GM12874 (cell line): ENCODE measurements at regions not wholly inside any gene's neighbourhood (a gene's known extent, or its start where the extent isn't known, plus 50 kb on each side); places are given as distances from the start of the nearest gene placed in this dataset.

Experiments
- CTCF ChIP-seq: IDR thresholded peaks from 2 replicates; pipeline ENCODE4 v1.5.1; 2011; ENCODE audit warnings: low read depth, mild to moderate bottlenecking, control low read depth, low read length, moderate library complexity; ENCODE audit not compliant: insufficient read depth

- no peak for TF ChIP-seq CTCF
Measured at GRCh38 chr2:146262606-146263005, 1582.2 kb upstream of the ACVR2A start.

GRCh38 chr2:146260551-146260950 lies 1584.3 kb upstream of the ACVR2A start:
- TF ChIP-seq CTCF: no peak

- TF ChIP-seq CTCF: no peak
Measured at GRCh38 chr2:146259816-146260215, 1585.0 kb upstream of the ACVR2A start.

- TF ChIP-seq CTCF: no peak
Measured at GRCh38 chr2:146258071-146258470, 1586.8 kb upstream of the ACVR2A start.

- TF ChIP-seq CTCF: no peak
Measured at GRCh38 chr2:146252119-146252518, 1592.7 kb upstream of the ACVR2A start.

GRCh38 chr2:146251328-146251727 lies 1593.5 kb upstream of the ACVR2A start:
- TF ChIP-seq CTCF: no peak

- TF ChIP-seq CTCF: no peak
Measured at GRCh38 chr2:146246736-146247523, 1597.9 kb upstream of the ACVR2A start.
